Loucy (cell line): ENCODE measurements at regions not wholly inside any gene's neighbourhood (a gene's known extent, or its start where the extent isn't known, plus 50 kb on each side); places are given as distances from the start of the nearest gene placed in this dataset.

Experiments used
- H2AFZ ChIP-seq: fragments of 200-600 bp; sonication (generic); 2 replicates; pipeline ENCODE4 v1.6.0; 2016; ENCODE audit warnings: antibody characterized with exemption, mild to moderate bottlenecking, low read length, moderate library complexity
- H3F3A ChIP-seq: fragments of 200-600 bp; 2 replicates; pipeline ENCODE4 v1.6.0; 2016; ENCODE audit warnings: antibody characterized with exemption, low read depth, mild to moderate bottlenecking
- H3K27me3 ChIP-seq: fragments of 200-600 bp; sonication (generic); 2 replicates; pipeline ENCODE4 v1.6.1; 2014; ENCODE audit warnings: low read length, mild to moderate bottlenecking; ENCODE audit not compliant: insufficient read depth, poor library complexity, severe bottlenecking
- H3K36me3 ChIP-seq: fragments of 200-600 bp; sonication (generic); 2 replicates; pipeline ENCODE4 v1.6.1; 2016; ENCODE audit warnings: low read length; ENCODE audit not compliant: insufficient read depth
- H3K4me1 ChIP-seq: fragments of 200-600 bp; sonication (generic); 2 replicates; pipeline ENCODE4 v1.5.1; 2014; ENCODE audit warnings: low read length, mild to moderate bottlenecking; ENCODE audit not compliant: insufficient read depth, poor library complexity, severe bottlenecking
- H3K4me2 ChIP-seq: fragments of 200-600 bp; sonication (generic); 2 replicates; pipeline ENCODE4 v1.6.0; 2014; ENCODE audit warnings: antibody characterized with exemption, low read length, low read depth, mild to moderate bottlenecking; ENCODE audit not compliant: poor library complexity, severe bottlenecking
- H3K4me3 ChIP-seq: fragments of 200-600 bp; sonication (generic); 2 replicates; pipeline ENCODE4 v1.5.1; 2014; ENCODE audit warnings: low read length, mild to moderate bottlenecking, mixed read lengths; ENCODE audit not compliant: poor library complexity, severe bottlenecking
- H3K79me2 ChIP-seq: fragments of 200-600 bp; sonication (generic); 2 replicates; pipeline ENCODE4 v1.6.1; 2014; ENCODE audit warnings: low read length; ENCODE audit not compliant: insufficient read depth
- H3K9ac ChIP-seq: fragments of 200-600 bp; sonication (generic); 2 replicates; pipeline ENCODE4 v1.6.0; 2014; ENCODE audit warnings: mild to moderate bottlenecking, low read depth, low read length, moderate library complexity; ENCODE audit not compliant: poor library complexity, severe bottlenecking
- H3K9me2 ChIP-seq: fragments of 200-600 bp; sonication (generic); replicated peaks from 2 replicates; pipeline ENCODE4 v1.6.1; 2016; ENCODE audit warnings: low read depth, low read length, mixed read lengths
- H3K9me3 ChIP-seq: fragments of 200-600 bp; sonication (generic); 2 replicates; pipeline ENCODE4 v1.6.1; 2014; ENCODE audit warnings: mild to moderate bottlenecking, antibody characterized with exemption, low read length, low read depth; ENCODE audit not compliant: insufficient read depth
- H4K20me1 ChIP-seq: fragments of 200-600 bp; sonication (generic); 2 replicates; pipeline ENCODE4 v1.6.0; 2014; ENCODE audit warnings: antibody characterized with exemption, low read length, mild to moderate bottlenecking; ENCODE audit not compliant: insufficient read depth, poor library complexity, severe bottlenecking
- CTCF ChIP-seq: fragments of 200-600 bp; sonication (generic); conservative IDR thresholded peaks from 2 replicates; pipeline ENCODE4 v1.5.1; 2014; ENCODE audit warnings: mild to moderate bottlenecking, antibody characterized with exemption, low read length
- EZH2phosphoT487 ChIP-seq: fragments of 200-600 bp; IDR thresholded peaks from 2 replicates; pipeline ENCODE4 v1.6.1; 2018; ENCODE audit warnings: antibody characterized with exemption, mild to moderate bottlenecking, moderate library complexity, borderline replicate concordance

- Histone ChIP-seq H3K9me2 (no peaks in the 10 kb centered on the region), H3K4me2 (no peak overlapping the region), H3F3A (no peaks in the 10 kb centered on the region), H3K4me1 (no peaks in the 10 kb centered on the region), H3K79me2 (no peaks in the 10 kb centered on the region), H3K4me3 (no peak overlapping the region), H3K36me3 (no peaks in the 10 kb centered on the region), H3K9ac (no peak overlapping the region), H3K9me3 (no peaks in the 10 kb centered on the region), H2AFZ (no peak overlapping the region), H4K20me1 (no peaks in the 10 kb centered on the region), H3K27me3 (no peaks in the 10 kb centered on the region)
- TF ChIP-seq EZH2phosphoT487, result no peak
- no peak for TF ChIP-seq CTCF
Observed at GRCh38 chr13:87538366-87539052, 132.7 kb upstream of the SLITRK5 start.

GRCh38 chr13:87553142-87553541 is 118.0 kb upstream of the SLITRK5 start:
- no peak overlapping the region for H3K4me3 ChIP-seq
- no peaks in the 10 kb centered on the region for H4K20me1 ChIP-seq
- H2AFZ ChIP-seq, result no peak overlapping the region
- H3K79me2 ChIP-seq, result no peaks in the 10 kb centered on the region
- no peaks in the 10 kb centered on the region for H3K9me2 ChIP-seq
- H3K9ac ChIP-seq, result no peak overlapping the region
- no peaks in the 10 kb centered on the region for H3K27me3 ChIP-seq
- no peaks in the 10 kb centered on the region for H3F3A ChIP-seq
- TF ChIP-seq EZH2phosphoT487, result no peak
- no peak for TF ChIP-seq CTCF
- no peaks in the 10 kb centered on the region for H3K9me3 ChIP-seq
- no peaks in the 10 kb centered on the region for H3K4me1 ChIP-seq
- no peaks in the 10 kb centered on the region for H3K36me3 ChIP-seq
- H3K4me2 ChIP-seq, result no peak overlapping the region

- Histone ChIP-seq H3F3A (no peaks in the 10 kb centered on the region), H3K27me3 (no peaks in the 10 kb centered on the region), H3K4me1 (no peaks in the 10 kb centered on the region), H3K36me3 (no peaks in the 10 kb centered on the region), H3K9me3 (no peaks in the 10 kb centered on the region), H3K79me2 (no peaks in the 10 kb centered on the region), H4K20me1 (no peaks in the 10 kb centered on the region), H3K9ac (no peak overlapping the region), H3K4me2 (no peak overlapping the region), H2AFZ (no peak overlapping the region), H3K9me2 (no peaks in the 10 kb centered on the region), H3K4me3 (no peak overlapping the region)
- no peak for TF ChIP-seq EZH2phosphoT487
- no peak for TF ChIP-seq CTCF
Observed at GRCh38 chr13:87554045-87554444, 117.1 kb upstream of the SLITRK5 start.
